ENCODE measurements at regions not wholly inside any gene's neighbourhood (a gene's known extent, or its start where the extent isn't known, plus 50 kb on each side); places are given as distances from the start of the nearest gene placed in this dataset.

GRCh38 chr12:91967590-91967989 is 178.1 kb downstream of the BTG1 start:
- H3K36me3 ChIP-seq (ENCODE audit: insufficient read depth, low read length, poor library complexity, severe bottlenecking), result no peaks in the 10 kb centered on the region
- no peak overlapping the region for H3K27ac ChIP-seq (ENCODE audit: low read depth, low read length, poor library complexity, severe bottlenecking)
- H3K4me3 ChIP-seq (ENCODE audit: low read depth, low read length, poor library complexity, severe bottlenecking), result no peak overlapping the region
- intact Hi-C loops (cut with micrococcal nuclease; ENCODE audit: unreplicated experiment), result no loop called here
- no TSS peak for BruUV-seq (replicated peaks)
- no peaks in the 10 kb centered on the region for H3K4me1 ChIP-seq (ENCODE audit: insufficient read depth, low read length, poor library complexity, severe bottlenecking)
- POLR2A ChIA-PET (ENCODE audit: low non-redundant PET), result no interaction called here
- H3K27me3 ChIP-seq (replicated peaks; ENCODE audit: insufficient read depth, low read depth, low read length, poor library complexity), result no peaks in the 10 kb centered on the region
- no peak for DNase-seq (ENCODE audit: low spot score)
- CTCF ChIA-PET, result no interaction called here
- no peaks in the 10 kb centered on the region for H3K9me3 ChIP-seq (ENCODE audit: low read depth, low read length, poor library complexity, severe bottlenecking)
- TF ChIP-seq CTCF (conservative IDR thresholded peaks at IDR 0.05; ENCODE audit: low read depth, low read length), result no peak

- Histone ChIP-seq H3K9me3 (ENCODE audit: low read depth, low read length, poor library complexity, severe bottlenecking) (no peaks in the 10 kb centered on the region), H3K4me1 (ENCODE audit: insufficient read depth, low read length, poor library complexity, severe bottlenecking) (no peaks in the 10 kb centered on the region), H3K27ac (ENCODE audit: low read depth, low read length, poor library complexity, severe bottlenecking) (no peak overlapping the region), H3K36me3 (ENCODE audit: insufficient read depth, low read length, poor library complexity, severe bottlenecking) (no peaks in the 10 kb centered on the region), H3K4me3 (ENCODE audit: low read depth, low read length, poor library complexity, severe bottlenecking) (no peak overlapping the region), H3K27me3 (replicated peaks; ENCODE audit: insufficient read depth, low read depth, low read length, poor library complexity) (no peaks in the 10 kb centered on the region)
- DNase-seq (ENCODE audit: low spot score), result no peak
- ChIA-PET POLR2A (ENCODE audit: low non-redundant PET) (no interaction called here), CTCF (interaction anchor here (0.6 kb wide), 1 partner anchor 242 kb away, joined by 4 read pairs; no protein-coding TSS in a partner anchor)
- no TSS peak for BruUV-seq (replicated peaks)
- TF ChIP-seq EZH2 (IDR thresholded peaks at IDR 0.05; ENCODE audit: borderline replicate concordance, low read depth, low read length, poor library complexity, severe bottlenecking) (no peak), CTCF (conservative IDR thresholded peaks at IDR 0.05; ENCODE audit: low read depth, low read length) (no peak)
- intact Hi-C loops (cut with micrococcal nuclease; ENCODE audit: unreplicated experiment), result no loop called here
Measured at GRCh38 chr12:91965781-91966180, 179.9 kb downstream of the BTG1 start.

DNA sequence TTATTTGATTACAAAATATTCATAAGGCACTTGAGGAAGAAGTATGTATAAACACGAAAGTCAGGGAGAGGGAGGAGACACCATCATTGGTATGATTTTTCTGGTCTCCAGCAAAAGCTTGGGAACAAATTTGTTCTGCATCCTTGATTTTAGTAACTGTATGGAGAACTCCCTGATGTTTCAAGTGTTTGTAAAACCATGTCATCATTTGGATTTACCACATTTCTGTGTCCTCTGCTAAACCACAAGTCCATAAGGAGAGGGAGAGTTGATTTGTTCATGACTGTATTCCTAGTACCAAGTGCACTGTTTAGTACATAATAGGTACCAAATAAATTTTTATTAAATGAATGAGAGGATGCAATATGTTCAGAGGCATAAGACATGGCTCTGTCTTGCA is 181.1 kb downstream of the BTG1 start:
- no TSS peak for BruUV-seq (replicated peaks)
- ChIA-PET POLR2A (ENCODE audit: low non-redundant PET) (no interaction called here), CTCF (no interaction called here)
- no peaks in the 10 kb centered on the region for H3K9me3 ChIP-seq (ENCODE audit: low read depth, low read length, poor library complexity, severe bottlenecking)
- no peaks in the 10 kb centered on the region for H3K4me1 ChIP-seq (ENCODE audit: insufficient read depth, low read length, poor library complexity, severe bottlenecking)
- H3K36me3 ChIP-seq (ENCODE audit: insufficient read depth, low read length, poor library complexity, severe bottlenecking), result no peaks in the 10 kb centered on the region
- no peak for TF ChIP-seq EZH2 (IDR thresholded peaks at IDR 0.05; ENCODE audit: borderline replicate concordance, low read depth, low read length, poor library complexity, severe bottlenecking)
- TF ChIP-seq CTCF (conservative IDR thresholded peaks at IDR 0.05; ENCODE audit: low read depth, low read length), result no peak
- no peak overlapping the region for H3K4me3 ChIP-seq (ENCODE audit: low read depth, low read length, poor library complexity, severe bottlenecking)
- no peaks in the 10 kb centered on the region for H3K27me3 ChIP-seq (replicated peaks; ENCODE audit: insufficient read depth, low read depth, low read length, poor library complexity)
- intact Hi-C loops (cut with micrococcal nuclease; ENCODE audit: unreplicated experiment), result no loop called here
- no peak for DNase-seq (ENCODE audit: low spot score)
- no peak overlapping the region for H3K27ac ChIP-seq (ENCODE audit: low read depth, low read length, poor library complexity, severe bottlenecking)

Measured in A673 (cell line).